ENCODE measurements at regions not wholly inside any gene's neighbourhood (a gene's known extent, or its start where the extent isn't known, plus 50 kb on each side); places are given as distances from the start of the nearest gene placed in this dataset.

- peak; percentile 18 to 31 for DNase-seq
Measured at GRCh38 chr5:86880785-86881492, 263.2 kb downstream of the COX7C start.

DNA sequence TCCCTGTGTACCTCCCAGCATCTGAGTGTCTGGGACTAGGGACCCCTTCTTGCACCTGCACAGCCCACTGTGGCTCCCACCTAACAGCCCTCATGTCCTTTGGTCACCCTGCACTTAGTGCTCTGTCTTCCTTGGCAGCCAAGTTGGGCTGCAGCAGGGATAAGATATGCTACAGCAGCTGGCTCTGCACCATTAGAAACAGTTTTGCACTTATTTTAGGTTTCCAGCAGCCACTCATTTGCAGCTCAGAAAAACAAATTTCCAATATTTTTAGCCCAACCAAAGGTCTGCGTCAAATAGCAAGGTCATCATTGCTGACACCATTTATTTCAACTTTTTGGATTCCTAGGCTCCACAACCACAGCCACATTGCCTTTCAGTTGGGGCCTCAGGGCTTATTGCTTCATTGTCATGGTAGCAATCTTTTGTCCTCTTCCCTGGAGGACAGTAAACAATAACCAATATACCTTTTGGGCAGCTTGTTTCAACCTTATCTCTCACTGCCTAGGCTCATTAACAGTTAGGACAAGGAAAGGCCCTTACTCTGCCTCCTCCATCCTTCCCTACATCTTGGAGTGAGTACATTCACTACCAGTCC is 263.9 kb downstream of the COX7C start:
- no peak for DNase-seq

DNA sequence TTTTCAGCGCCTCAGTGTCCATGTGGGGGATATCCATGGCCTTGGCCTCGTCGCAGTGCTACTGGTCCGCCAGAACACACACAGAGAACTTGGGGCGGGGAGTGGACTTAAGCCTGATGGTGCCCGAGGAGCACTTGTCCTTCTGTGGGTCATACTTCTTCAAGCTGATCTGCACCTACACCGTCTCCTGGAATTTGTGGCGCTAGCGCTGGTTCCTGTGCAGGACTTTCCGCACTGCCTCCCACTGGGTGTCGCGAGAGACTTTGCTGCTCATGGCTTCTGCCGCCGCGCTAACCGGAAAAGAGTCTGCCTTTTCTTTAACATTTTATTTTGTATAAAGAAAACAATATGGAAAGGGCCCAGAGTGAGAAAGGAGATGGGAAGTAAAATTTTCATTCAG is 266.9 kb downstream of the COX7C start:
- DNase-seq, result no peak

DNA sequence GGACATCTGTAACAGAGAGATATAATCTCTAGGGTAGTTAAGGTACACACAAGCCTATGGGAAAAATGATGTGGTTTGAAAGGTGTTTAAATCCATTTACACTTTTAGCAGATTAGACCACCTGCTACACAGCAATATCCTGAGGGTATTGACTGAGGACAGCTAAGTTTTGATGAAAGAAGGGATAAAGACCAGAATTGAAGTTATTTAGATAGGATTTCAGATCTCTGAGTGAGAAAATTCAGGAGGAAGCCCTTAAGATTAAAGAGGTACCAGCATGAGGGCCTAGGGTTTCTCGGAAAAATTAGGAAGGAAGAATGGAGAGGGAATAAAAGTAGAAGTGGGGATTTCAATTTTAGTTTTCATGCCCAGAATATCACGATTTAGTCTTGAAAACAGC is 267.3 kb downstream of the COX7C start:
- no peak for DNase-seq

GRCh38 chr5:86885489-86886230 is 267.9 kb downstream of the COX7C start:
- no peak for DNase-seq

DNA sequence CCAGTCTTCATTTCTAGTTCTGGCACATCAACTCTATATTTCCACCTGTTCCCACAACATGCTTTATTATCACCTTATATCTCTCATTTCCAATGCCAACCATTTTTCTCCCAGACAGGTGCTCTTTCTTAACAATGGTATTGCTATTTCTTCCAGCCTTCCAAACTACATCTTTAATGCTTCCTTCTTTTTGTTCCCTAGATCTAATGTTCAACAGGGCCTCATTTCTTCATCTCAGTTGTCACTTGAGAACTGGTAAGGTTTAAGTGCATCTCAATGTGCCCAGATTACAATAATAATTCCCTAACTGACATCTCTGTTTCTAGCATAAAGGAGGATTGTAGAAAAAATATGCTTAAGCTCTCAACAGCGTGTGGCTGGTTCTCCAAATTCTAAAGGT is 272.6 kb downstream of the COX7C start:
- DNase-seq, result no peak

DNA sequence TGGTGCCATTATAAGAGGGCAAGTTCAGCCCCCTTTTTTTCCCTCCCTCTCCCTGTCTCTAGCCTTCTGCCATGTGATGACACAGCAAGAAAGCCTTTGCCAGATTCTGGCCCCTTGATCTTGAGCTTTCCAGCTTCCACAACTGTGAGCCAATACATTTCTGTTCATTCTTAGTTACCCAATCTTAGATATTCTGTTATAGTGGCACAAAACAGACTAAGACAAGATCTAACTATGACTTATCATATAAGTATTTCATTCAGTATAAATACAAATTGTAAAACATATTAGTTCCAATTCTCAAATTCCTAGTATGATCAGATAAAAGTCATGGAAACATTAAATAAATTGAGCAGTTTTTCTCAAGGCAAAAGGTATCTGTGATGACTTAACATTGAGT is 276.3 kb downstream of the COX7C start:
- no peak for DNase-seq

GRCh38 chr5:86896916-86897315 is 279.2 kb downstream of the COX7C start:
- no peak for DNase-seq

GRCh38 chr5:86909418-86910295 is 291.9 kb downstream of the COX7C start:
- no peak for DNase-seq

DNA sequence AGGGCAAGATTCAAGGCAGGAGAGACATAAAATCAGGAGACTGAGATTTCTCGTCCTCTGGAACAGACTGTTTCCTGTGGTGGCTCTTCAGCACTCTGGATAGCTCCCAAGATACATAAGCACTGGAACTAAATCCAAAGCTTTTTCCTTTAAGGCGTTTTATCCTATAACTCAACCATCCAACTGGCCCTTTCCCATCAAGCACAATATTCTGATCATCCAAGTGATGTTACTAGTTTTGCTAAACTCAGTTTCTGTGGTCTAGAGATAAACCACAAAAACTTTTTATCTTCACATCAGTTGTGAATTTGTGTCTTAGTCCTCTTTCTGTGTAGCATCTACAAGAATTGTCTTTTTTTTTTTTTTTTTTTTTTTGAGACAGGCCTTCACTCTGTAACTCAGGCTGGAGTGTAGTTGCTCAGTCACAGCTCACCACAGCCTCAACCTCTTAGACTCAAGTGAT is 299.4 kb downstream of the COX7C start:
- DNase-seq, result peak in 1 of 2 donors; percentile 3

DNA sequence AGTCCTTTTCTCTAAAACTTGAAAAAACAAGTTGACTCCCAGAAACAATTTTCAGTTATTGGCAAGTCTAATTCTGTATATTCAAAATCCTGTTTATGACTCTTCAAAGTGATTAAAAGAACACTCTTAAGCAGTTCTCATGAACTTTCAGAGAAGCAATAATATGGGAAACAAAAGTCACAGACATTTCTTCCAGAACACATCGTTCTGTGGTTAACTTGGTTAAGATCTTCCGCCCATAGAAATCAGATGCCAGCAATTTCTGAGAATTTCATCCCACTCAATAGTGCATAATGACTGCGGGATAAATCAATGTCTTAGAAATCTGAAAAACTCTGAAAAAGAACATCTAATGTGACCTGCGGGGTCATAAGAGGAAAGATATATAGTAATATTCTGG is 300.5 kb downstream of the COX7C start:
- no peak for DNase-seq

GRCh38 chr5:86926033-86926432 is 308.3 kb downstream of the COX7C start:
- DNase-seq, result no peak

DNA sequence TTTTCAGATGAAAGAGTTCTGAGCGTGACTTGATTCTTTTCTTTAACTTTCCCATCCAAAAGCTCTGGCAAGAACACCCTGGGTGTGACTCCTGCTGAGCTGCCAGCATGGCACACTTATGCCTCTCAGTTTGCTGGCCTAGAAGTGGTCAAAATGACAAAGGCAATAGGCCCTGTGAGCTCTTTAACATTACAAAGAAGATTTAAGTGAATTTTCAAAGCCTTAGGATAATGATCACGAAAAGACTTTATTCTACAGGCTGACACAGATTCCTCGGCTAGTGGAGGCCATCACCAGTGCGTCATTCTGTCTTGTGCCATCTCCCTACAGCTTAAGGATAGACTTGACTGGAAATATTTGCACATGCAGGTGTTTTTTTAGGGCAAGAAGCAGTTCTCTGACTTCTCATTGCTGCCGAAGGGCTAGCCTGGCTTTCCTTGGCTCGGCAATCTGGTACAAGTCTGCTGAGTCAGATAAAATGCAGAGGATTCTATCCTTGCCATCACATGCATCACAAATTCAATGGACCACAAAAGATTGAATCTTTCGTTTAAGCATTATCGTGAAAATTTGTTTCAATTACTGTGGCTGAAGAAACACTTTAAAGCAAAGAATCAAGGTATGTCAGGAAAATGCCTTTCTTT is 311.5 kb downstream of the COX7C start:
- DNase-seq, result no peak

GRCh38 chr5:86951761-86952160 is 315.9 kb upstream of the RASA1 start:
- no peak for DNase-seq

- no peak for DNase-seq
Measured at GRCh38 chr5:86964889-86965288, 302.8 kb upstream of the RASA1 start.

DNA sequence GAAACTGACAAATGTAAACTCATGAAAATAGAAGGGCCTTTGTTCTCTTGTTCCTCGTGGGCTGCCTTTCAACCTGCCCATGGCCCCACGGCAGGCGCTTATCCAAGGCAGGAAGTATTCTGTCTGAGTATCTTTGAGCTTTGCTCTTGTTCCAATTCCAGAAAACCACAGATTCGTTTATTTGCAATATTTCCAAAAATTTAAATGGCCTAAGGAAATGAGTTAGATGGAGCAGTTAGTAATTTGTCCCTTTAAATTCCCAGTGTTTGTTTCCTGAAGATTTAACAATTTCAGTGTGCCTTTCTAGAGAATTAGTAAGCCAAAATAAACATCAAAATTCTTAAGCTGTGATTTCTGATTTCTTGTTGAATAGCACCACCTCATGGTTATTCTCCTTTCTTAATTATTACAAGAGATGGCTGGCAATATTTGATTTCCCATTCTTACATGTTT is 299.4 kb upstream of the RASA1 start:
- no peak for DNase-seq

DNA sequence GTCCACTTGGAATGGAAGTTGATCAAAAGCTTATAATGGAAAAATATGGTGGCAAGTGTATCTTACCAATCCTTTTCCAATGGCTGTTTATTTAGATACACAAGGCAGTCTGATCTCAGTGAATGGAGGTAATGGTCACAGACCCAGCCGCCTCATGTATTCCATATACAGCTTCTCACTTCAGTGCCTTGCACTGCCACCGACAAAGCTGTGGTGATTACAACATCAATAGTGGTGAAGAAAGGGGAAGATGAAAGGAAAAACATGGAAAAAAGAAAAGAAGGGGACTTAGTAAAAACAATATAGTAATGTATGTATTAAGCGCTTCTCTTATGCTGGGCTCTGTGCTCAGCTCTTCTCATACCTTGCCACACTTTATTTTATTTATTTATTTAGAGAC is 297.3 kb upstream of the RASA1 start:
- no peak for DNase-seq

- DNase-seq, result no peak
Measured at GRCh38 chr5:86971034-86971571, 296.6 kb upstream of the RASA1 start.

DNA sequence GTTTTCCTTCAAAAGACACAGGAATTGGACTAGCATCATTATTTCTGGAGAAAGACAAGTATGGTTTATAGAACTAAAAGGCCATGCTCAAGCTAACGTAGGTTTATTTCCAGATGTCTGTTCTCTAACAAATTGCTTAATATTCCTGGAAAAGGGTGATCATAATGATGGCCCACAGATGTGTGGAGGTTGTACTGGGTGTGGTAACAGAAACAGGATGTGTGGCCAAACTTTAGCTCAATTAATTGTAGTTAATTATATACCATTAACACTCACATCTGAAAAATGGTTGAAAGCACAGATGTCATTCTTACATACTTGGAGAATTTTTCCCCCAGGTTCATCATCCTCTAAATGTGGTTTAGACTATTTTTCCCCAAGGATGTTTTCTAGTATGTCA is 292.7 kb upstream of the RASA1 start:
- no peak for DNase-seq

GRCh38 chr5:86977190-86977589 is 290.5 kb upstream of the RASA1 start:
- DNase-seq, result no peak

- DNase-seq, result no peak
Measured at GRCh38 chr5:86977808-86978207, 289.9 kb upstream of the RASA1 start.

DNA sequence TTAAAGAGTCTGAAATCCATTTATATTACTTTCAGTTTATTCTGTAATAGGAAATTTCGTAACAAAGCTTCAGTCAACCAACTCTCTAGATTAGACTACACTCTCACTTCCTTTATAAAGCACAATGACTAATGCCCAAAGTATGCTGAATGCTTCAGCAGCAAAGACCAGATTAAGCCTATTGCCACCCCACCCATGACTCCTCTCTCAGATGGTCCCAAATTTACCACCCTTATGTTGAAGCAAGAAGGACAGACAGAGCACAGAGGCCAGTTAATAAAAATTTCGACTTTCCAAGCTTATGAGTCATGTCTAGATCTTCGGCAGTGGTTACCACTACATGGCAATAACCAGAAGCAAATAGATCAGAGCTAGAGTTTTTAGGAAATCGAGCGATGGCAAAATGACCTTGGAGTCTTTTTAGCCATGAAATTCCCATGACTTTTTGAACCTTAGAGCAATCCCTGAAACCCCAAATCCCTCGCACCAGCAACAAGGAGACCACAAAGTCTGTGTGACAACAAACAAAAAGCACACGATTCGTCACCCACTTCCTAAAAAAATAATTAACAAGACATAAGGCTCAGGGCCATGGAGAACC is 287.8 kb upstream of the RASA1 start:
- DNase-seq, result no peak

All from stimulated activated CD4-positive, alpha-beta T cell treated with anti-CD3 and anti-CD28 coated beads, Interleukin-2, amount 100 ng/mL, for 24 hours (primary cell).